ENCODE measurements at regions not wholly inside any gene's neighbourhood (a gene's known extent, or its start where the extent isn't known, plus 50 kb on each side); places are given as distances from the start of the nearest gene placed in this dataset.

- no peak for TF ChIP-seq CTCF (IDR thresholded peaks at IDR 0.05)
- H3K4me3 Mint-ChIP-seq, result no peak overlapping the region
- H3K27me3 Mint-ChIP-seq (ENCODE audit: insufficient read depth), result no peaks in the 10 kb centered on the region
- H3K27ac Mint-ChIP-seq, result no peak overlapping the region
- peaks cover 33% of the 10 kb centered on the region for H3K4me1 Mint-ChIP-seq (ENCODE audit: low read depth)
- DNase-seq, result no peak
- no peaks in the 10 kb centered on the region for H3K9me3 Mint-ChIP-seq
- H3K36me3 Mint-ChIP-seq (ENCODE audit: low read depth), result no peaks in the 10 kb centered on the region
These were observed 241.2 kb downstream of the BCOR start for GRCh38 chrX:39856472-39857121.

- H3K9me3 Mint-ChIP-seq, result no peaks in the 10 kb centered on the region
These were observed 240.0 kb downstream of the BCOR start for GRCh38 chrX:39857780-39858179.

GRCh38 chrX:39859991-39860861, 237.5 kb downstream of the BCOR start:
- TF ChIP-seq CTCF (IDR thresholded peaks at IDR 0.05), result no peak
- peak; percentile 44 for DNase-seq
- Mint-ChIP-seq H3K4me1 (ENCODE audit: low read depth) (peaks cover 22% of the 10 kb centered on the region), H3K36me3 (ENCODE audit: low read depth) (no peaks in the 10 kb centered on the region), H3K9me3 (no peaks in the 10 kb centered on the region), H3K27me3 (ENCODE audit: insufficient read depth) (no peaks in the 10 kb centered on the region), H3K4me3 (no peak overlapping the region; the same call in 1 of the 2 replicates), H3K27ac (no peak overlapping the region)

More at GRCh38 chrX:39857780-39858179, 240.0 kb downstream of the BCOR start:
- no peak for TF ChIP-seq CTCF (IDR thresholded peaks at IDR 0.05)
- no peaks in the 10 kb centered on the region for H3K36me3 Mint-ChIP-seq (ENCODE audit: low read depth)
- H3K4me1 Mint-ChIP-seq (ENCODE audit: low read depth), result peaks cover 29% of the 10 kb centered on the region
- DNase-seq, result no peak
- no peak overlapping the region for H3K27ac Mint-ChIP-seq
- no peaks in the 10 kb centered on the region for H3K27me3 Mint-ChIP-seq (ENCODE audit: insufficient read depth)
- H3K4me3 Mint-ChIP-seq, result no peak overlapping the region

GRCh38 chrX:39862963-39863362, 234.8 kb downstream of the BCOR start:
- H3K36me3 Mint-ChIP-seq (ENCODE audit: low read depth), result no peaks in the 10 kb centered on the region
- no peak overlapping the region for H3K4me3 Mint-ChIP-seq
- H3K4me1 Mint-ChIP-seq (ENCODE audit: low read depth), result peaks cover 12% of the 10 kb centered on the region
- H3K27ac Mint-ChIP-seq, result no peak overlapping the region
- no peak for DNase-seq
- no peaks in the 10 kb centered on the region for H3K9me3 Mint-ChIP-seq
- H3K27me3 Mint-ChIP-seq (ENCODE audit: insufficient read depth), result no peaks in the 10 kb centered on the region
- TF ChIP-seq CTCF (IDR thresholded peaks at IDR 0.05), result no peak

GRCh38 chrX:39866229-39866628, 231.5 kb downstream of the BCOR start:
- no peak for DNase-seq
- no peaks in the 10 kb centered on the region for H3K36me3 Mint-ChIP-seq (ENCODE audit: low read depth)
- TF ChIP-seq CTCF (IDR thresholded peaks at IDR 0.05), result no peak
- no peaks in the 10 kb centered on the region for H3K9me3 Mint-ChIP-seq
- no peak overlapping the region for H3K27ac Mint-ChIP-seq
- peaks cover 8% of the 10 kb centered on the region for H3K4me1 Mint-ChIP-seq (ENCODE audit: low read depth)
- no peak overlapping the region for H3K4me3 Mint-ChIP-seq
- H3K27me3 Mint-ChIP-seq (ENCODE audit: insufficient read depth), result peaks cover 1% of the 10 kb centered on the region; the same call in 1 of the 2 replicates

Measured in HFFc6 (cell line).